GM23338 (cell line): ENCODE measurements at regions not wholly inside any gene's neighbourhood (a gene's known extent, or its start where the extent isn't known, plus 50 kb on each side); places are given as distances from the start of the nearest gene placed in this dataset.

Experiments used
- ATAC-seq: fragments of 200-7000 bp; cut with Tn5 transposase; 3 replicates; pipeline ENCODE4 v1.9.1; 2020
- DNase-seq: peaks from one replicate; pipeline ENCODE4 v3.0.0-alpha.2; 2015; ENCODE audit warnings: low spot score
- H2AFZ ChIP-seq: fragments of 200-600 bp; sonication (generic); 2 replicates; pipeline ENCODE4 v1.8.0; 2016; ENCODE audit warnings: antibody characterized with exemption, mild to moderate bottlenecking, moderate library complexity
- H3F3A ChIP-seq: fragments of 200-600 bp; sonication (generic); replicated peaks from 2 replicates; pipeline ENCODE4 v1.8.0; 2017; ENCODE audit warnings: antibody characterized with exemption, mixed run types, low read depth
- H3K27ac ChIP-seq: fragments of 200-600 bp; sonication (generic); 2 replicates; pipeline ENCODE4 v1.6.1; 2016; ENCODE audit warnings: low read depth
- H3K27me3 ChIP-seq: fragments of 200-600 bp; sonication (generic); 2 replicates; pipeline ENCODE4 v1.8.0; 2016; ENCODE audit warnings: mild to moderate bottlenecking, mixed run types, moderate library complexity; ENCODE audit not compliant: insufficient read depth
- H3K36me3 ChIP-seq: fragments of 200-600 bp; sonication (generic); 2 replicates; pipeline ENCODE4 v1.8.0; 2016; ENCODE audit warnings: mild to moderate bottlenecking; ENCODE audit not compliant: insufficient read depth
- H3K4me1 ChIP-seq: fragments of 200-600 bp; sonication (generic); 2 replicates; pipeline ENCODE4 v1.8.0; 2016; ENCODE audit warnings: mild to moderate bottlenecking, moderate library complexity; ENCODE audit not compliant: insufficient read depth
- H3K4me2 ChIP-seq: fragments of 200-600 bp; sonication (generic); 2 replicates; pipeline ENCODE4 v1.7.1; 2017; ENCODE audit warnings: mixed run types
- H3K4me3 ChIP-seq: fragments of 200-600 bp; sonication (generic); 2 replicates; pipeline ENCODE4 v1.6.1; 2016; ENCODE audit warnings: mixed run types
- H3K79me2 ChIP-seq: fragments of 200-600 bp; sonication (generic); replicated peaks from 2 replicates; pipeline ENCODE4 v1.8.0; 2017; ENCODE audit warnings: mild to moderate bottlenecking; ENCODE audit not compliant: insufficient read depth
- H3K9me2 ChIP-seq: fragments of 200-600 bp; sonication (generic); 2 replicates; pipeline ENCODE4 v1.8.0; 2017; ENCODE audit not compliant: insufficient read depth
- H4K20me1 ChIP-seq: fragments of 200-600 bp; sonication (generic); replicated peaks from 2 replicates; pipeline ENCODE4 v1.8.0; 2017; ENCODE audit warnings: mild to moderate bottlenecking; ENCODE audit not compliant: insufficient read depth
- H3K27ac Mint-ChIP-seq: 2 replicates; pipeline ENCODE4 v1.8.0; 2020; ENCODE audit warnings: inconsistent platforms, mild to moderate bottlenecking, moderate library complexity, mixed read lengths
- H3K27me3 Mint-ChIP-seq: 3 replicates; pipeline ENCODE4 v1.8.0; 2022; ENCODE audit warnings: low read depth, mild to moderate bottlenecking, moderate library complexity, mixed read lengths, inconsistent platforms; ENCODE audit not compliant: insufficient read depth, poor library complexity
- H3K36me3 Mint-ChIP-seq: 3 replicates; pipeline ENCODE4 v1.8.0; 2021; ENCODE audit warnings: low read depth, mild to moderate bottlenecking, inconsistent platforms, moderate library complexity, mixed read lengths
- H3K4me1 Mint-ChIP-seq: 3 replicates; pipeline ENCODE4 v1.8.0; 2020; ENCODE audit warnings: mild to moderate bottlenecking, inconsistent platforms, mixed read lengths
- H3K4me3 Mint-ChIP-seq: 3 replicates; pipeline ENCODE4 v1.8.0; 2021; ENCODE audit warnings: moderate library complexity, mild to moderate bottlenecking, inconsistent platforms, mixed read lengths
- H3K9me3 Mint-ChIP-seq: 3 replicates; pipeline ENCODE4 v1.8.0; 2020; ENCODE audit warnings: moderate library complexity, mild to moderate bottlenecking, inconsistent platforms, mixed read lengths
- CREB1 ChIP-seq: fragments of 250-450 bp; sonication (Bioruptor Pico); IDR thresholded peaks from 2 replicates; pipeline ENCODE4 v1.5.0; 2020; ENCODE audit warnings: low read depth, mild to moderate bottlenecking, moderate library complexity
- CTCF ChIP-seq, 2 experiments: fragments of 200-600 bp in 1 of 2; sonication (generic) in 1 of 2; conservative IDR thresholded peaks; 2 replicates each; pipeline versions ENCODE4 v1.5.1 to v1.6.1; 2016 to 2017; ENCODE audit warnings: antibody characterized with exemption in 2 of 2, low read depth in 2 of 2, mild to moderate bottlenecking in 2 of 2, moderate library complexity in 1 of 2
- ETS1 ChIP-seq: IDR thresholded peaks from 2 replicates; pipeline ENCODE4 v1.6.1; 2016; ENCODE audit warnings: antibody characterized with exemption
- EZH2 ChIP-seq: fragments of 200-600 bp; sonication (generic); IDR thresholded peaks from one replicate; pipeline ENCODE4 v1.8.0; 2017; ENCODE audit warnings: antibody characterized with exemption, mild to moderate bottlenecking, low read depth; ENCODE audit not compliant: unreplicated experiment
- EZH2phosphoT487 ChIP-seq: fragments of 200-600 bp; sonication (generic); IDR thresholded peaks from one replicate; pipeline ENCODE4 v1.8.1; 2018; ENCODE audit warnings: antibody characterized with exemption; ENCODE audit not compliant: unreplicated experiment
- NANOG ChIP-seq: IDR thresholded peaks from 2 replicates; pipeline ENCODE4 v1.6.1; 2016; ENCODE audit warnings: antibody characterized with exemption, borderline replicate concordance
- POLR2AphosphoS5 ChIP-seq: IDR thresholded peaks from 2 replicates; pipeline ENCODE4 v1.6.1; 2016; ENCODE audit warnings: antibody characterized with exemption, low read depth
- REST ChIP-seq: IDR thresholded peaks from one replicate; pipeline ENCODE4 v1.6.1; 2018; ENCODE audit warnings: antibody characterized with exemption; ENCODE audit not compliant: unreplicated experiment
- ZNF114 ChIP-seq: fragments of 250-450 bp; sonication (Bioruptor Pico); IDR thresholded peaks from 2 replicates; pipeline ENCODE4 v1.5.0; 2020; ENCODE audit warnings: mild to moderate bottlenecking, moderate library complexity
- ZNF331 ChIP-seq: fragments of 250-450 bp; sonication (Bioruptor Pico); IDR thresholded peaks from 2 replicates; pipeline ENCODE4 v1.5.0; 2020; ENCODE audit warnings: low read depth, mild to moderate bottlenecking, moderate library complexity

GRCh38 chr4:89420507-89420906, 112.9 kb upstream of the GPRIN3 start:
- H3K4me1 ChIP-seq, result peaks cover 18% of the 10 kb centered on the region; the same call in 1 of the 2 replicates
- H2AFZ ChIP-seq, result no peak overlapping the region
- H3K27me3 ChIP-seq, result no peaks in the 10 kb centered on the region
- Mint-ChIP-seq H3K4me3 (no peak overlapping the region), H3K9me3 (no peaks in the 10 kb centered on the region), H3K36me3 (no peaks in the 10 kb centered on the region; the same call in 2 of the 3 replicates), H3K27ac (no peak overlapping the region), H3K4me1 (peaks cover 18% of the 10 kb centered on the region), H3K27me3 (no peaks in the 10 kb centered on the region)
- H3K4me3 ChIP-seq, result no peak overlapping the region
- TF ChIP-seq CREB1 (CRISPR knock-in tag) (no peak), REST (no peak), ZNF114 (CRISPR knock-in tag) (no peak), CTCF (conservative IDR thresholded peaks at IDR 0.05; ENCODE audit: low read depth in 2 of 2) (no peak), EZH2phosphoT487 (no peak), EZH2 (no peak), ZNF331 (no peak)
- no peak overlapping the region for H3K27ac ChIP-seq
- DNase-seq (no peak), ATAC-seq (no peak)
- H4K20me1 ChIP-seq, result no peaks in the 10 kb centered on the region
- peaks cover 3% of the 10 kb centered on the region; the same call in 1 of the 2 replicates for H3K9me2 ChIP-seq
- H3K79me2 ChIP-seq, result no peaks in the 10 kb centered on the region
- no peak overlapping the region for H3K4me2 ChIP-seq
- no peaks in the 10 kb centered on the region for H3F3A ChIP-seq
- H3K36me3 ChIP-seq, result no peaks in the 10 kb centered on the region

GRCh38 chr4:89419111-89419695, 111.6 kb upstream of the GPRIN3 start:
- DNase-seq (peak; percentile 57), ATAC-seq (peak; percentile 71)
- Mint-ChIP-seq H3K9me3 (no peaks in the 10 kb centered on the region), H3K4me3 (no peak overlapping the region), H3K27me3 (no peaks in the 10 kb centered on the region), H3K27ac (no peak overlapping the region), H3K4me1 (peaks cover 21% of the 10 kb centered on the region), H3K36me3 (no peaks in the 10 kb centered on the region; the same call in 2 of the 3 replicates)
- TF ChIP-seq ETS1 (no peak), POLR2AphosphoS5 (no peak), NANOG (peak; percentile 28; the same call in 1 of the 2 replicates)
- no peaks in the 10 kb centered on the region for H3K27me3 ChIP-seq
- no peak overlapping the region for H3K4me3 ChIP-seq
- no peaks in the 10 kb centered on the region for H3K79me2 ChIP-seq
- H3K27ac ChIP-seq, result no peak overlapping the region
- H3K36me3 ChIP-seq, result no peaks in the 10 kb centered on the region
- H3K9me2 ChIP-seq, result peaks cover 3% of the 10 kb centered on the region; the same call in 1 of the 2 replicates
- H4K20me1 ChIP-seq, result no peaks in the 10 kb centered on the region
- H3F3A ChIP-seq, result no peaks in the 10 kb centered on the region
- peak overlapping the region; percentile 45 for H3K4me2 ChIP-seq
- no peak overlapping the region; the same call in 1 of the 2 replicates for H2AFZ ChIP-seq
- peaks cover 18% of the 10 kb centered on the region; the same call in 1 of the 2 replicates for H3K4me1 ChIP-seq
